ENCODE measurements at regions not wholly inside any gene's neighbourhood (a gene's known extent, or its start where the extent isn't known, plus 50 kb on each side); places are given as distances from the start of the nearest gene placed in this dataset.

DNA sequence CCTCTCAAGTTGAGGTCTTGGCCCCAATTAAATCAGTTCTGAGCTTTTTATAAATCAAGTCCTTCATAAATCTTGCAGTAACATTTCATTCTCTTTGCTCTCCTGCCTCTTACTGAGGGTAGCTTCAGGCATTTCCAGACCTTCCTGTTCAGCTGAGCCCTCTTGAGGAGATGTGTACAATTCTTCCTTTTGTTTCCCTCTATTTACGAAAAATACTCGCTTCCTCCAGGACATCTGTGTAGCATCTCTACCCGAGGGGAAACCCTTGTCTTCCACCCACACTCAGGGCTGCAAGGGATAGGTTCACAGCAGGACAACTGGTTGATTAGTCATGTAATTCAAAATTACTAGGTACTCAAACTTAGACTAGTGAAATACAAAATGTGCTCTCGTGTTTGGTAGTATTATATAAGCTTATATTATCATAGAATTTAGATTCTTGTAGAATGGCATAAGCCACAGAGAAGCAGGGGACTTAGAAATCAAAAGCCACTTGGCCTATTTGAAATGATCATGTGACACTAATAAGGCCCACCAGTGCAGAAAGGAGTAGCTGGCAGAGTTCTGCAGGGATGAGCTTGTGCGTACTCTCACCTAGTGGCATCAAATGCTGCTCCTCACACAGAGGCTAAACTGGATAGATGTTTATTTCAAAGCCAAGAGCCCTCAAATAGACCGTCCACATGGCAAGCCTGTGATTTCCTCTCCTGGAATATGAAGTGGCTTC is 126.7 kb downstream of the GDAP2 start:
- no peak for DNase-seq (ENCODE audit: low spot score in 2 of 2)
- 52% methylated on average over 6 of the region's 6 CpGs for WGBS
- H3K9me3 ChIP-seq, result no peaks in the 10 kb centered on the region
- no peaks in the 10 kb centered on the region for H3K27me3 ChIP-seq
- no peaks in the 10 kb centered on the region for H3K36me3 ChIP-seq
- no peak overlapping the region for H3K4me3 ChIP-seq
- no peak for TF ChIP-seq EP300 (IDR thresholded peaks at IDR 0.05)
- TF ChIP-seq POLR2A (IDR thresholded peaks at IDR 0.05), result no peak
- TF ChIP-seq, protein P1, sequence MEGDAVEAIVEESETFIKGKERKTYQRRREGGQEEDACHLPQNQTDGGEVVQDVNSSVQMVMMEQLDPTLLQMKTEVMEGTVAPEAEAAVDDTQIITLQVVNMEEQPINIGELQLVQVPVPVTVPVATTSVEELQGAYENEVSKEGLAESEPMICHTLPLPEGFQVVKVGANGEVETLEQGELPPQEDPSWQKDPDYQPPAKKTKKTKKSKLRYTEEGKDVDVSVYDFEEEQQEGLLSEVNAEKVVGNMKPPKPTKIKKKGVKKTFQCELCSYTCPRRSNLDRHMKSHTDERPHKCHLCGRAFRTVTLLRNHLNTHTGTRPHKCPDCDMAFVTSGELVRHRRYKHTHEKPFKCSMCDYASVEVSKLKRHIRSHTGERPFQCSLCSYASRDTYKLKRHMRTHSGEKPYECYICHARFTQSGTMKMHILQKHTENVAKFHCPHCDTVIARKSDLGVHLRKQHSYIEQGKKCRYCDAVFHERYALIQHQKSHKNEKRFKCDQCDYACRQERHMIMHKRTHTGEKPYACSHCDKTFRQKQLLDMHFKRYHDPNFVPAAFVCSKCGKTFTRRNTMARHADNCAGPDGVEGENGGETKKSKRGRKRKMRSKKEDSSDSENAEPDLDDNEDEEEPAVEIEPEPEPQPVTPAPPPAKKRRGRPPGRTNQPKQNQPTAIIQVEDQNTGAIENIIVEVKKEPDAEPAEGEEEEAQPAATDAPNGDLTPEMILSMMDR (IDR thresholded peaks at IDR 0.05), result no peak
- no peak for TF ChIP-seq POLR2AphosphoS5 (IDR thresholded peaks at IDR 0.05)
- H3K4me1 ChIP-seq, result no peaks in the 10 kb centered on the region
- H3K27ac ChIP-seq, result no peak overlapping the region

DNA sequence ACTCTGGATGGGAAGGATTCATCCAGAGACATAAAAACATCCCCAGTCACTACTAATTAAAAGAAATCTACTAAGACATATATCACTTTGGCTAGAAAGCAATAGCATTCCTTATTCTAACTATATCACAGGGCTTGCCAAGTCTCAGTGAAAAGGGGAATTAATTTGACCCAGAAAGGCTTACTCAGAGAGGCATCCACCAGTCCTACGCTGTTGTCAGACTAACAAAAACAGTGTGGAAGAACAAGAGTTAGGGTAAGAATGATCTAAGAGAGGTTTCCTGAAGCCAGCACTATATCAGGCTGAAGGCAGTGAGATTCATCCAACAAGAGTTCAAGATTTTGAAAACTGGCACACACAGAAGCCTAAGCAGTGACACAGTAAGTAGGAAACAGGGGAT is 126.1 kb downstream of the GDAP2 start:
- Histone ChIP-seq H3K36me3 (no peaks in the 10 kb centered on the region), H3K27me3 (no peaks in the 10 kb centered on the region), H3K27ac (no peak overlapping the region), H3K4me1 (no peaks in the 10 kb centered on the region), H3K4me3 (no peak overlapping the region), H3K9me3 (no peaks in the 10 kb centered on the region)
- no peak for DNase-seq (ENCODE audit: low spot score in 2 of 2)
- TF ChIP-seq EP300 (IDR thresholded peaks at IDR 0.05), result no peak
- no peak for TF ChIP-seq POLR2AphosphoS5 (IDR thresholded peaks at IDR 0.05)
- TF ChIP-seq, protein P1 (IDR thresholded peaks at IDR 0.05), result no peak
- TF ChIP-seq POLR2A (IDR thresholded peaks at IDR 0.05), result no peak
- 49% methylated on average over 1 of the region's 1 CpG for WGBS

DNA sequence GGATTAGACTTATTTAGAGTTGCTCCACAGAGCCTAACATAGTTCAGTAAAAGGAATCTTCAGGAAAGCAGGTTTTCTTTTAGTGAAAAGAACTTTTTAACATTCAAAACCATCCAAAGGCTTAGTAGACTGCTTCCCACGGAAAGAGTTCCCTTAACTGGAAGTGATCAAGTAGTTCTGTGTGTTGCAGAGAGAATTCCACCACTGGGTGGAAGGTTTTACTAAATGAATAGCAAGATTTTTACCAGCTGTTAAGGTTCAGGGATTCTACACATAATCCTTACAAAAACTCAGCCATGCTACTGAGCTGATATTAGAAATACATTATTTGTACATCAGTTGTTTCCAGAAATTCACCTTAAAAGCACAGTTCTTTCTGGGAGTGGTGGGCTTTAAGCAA is 119.7 kb downstream of the GDAP2 start:
- peaks cover 5% of the 10 kb centered on the region for H3K4me1 ChIP-seq
- no peaks in the 10 kb centered on the region for H3K36me3 ChIP-seq
- no peak for TF ChIP-seq POLR2AphosphoS5 (IDR thresholded peaks at IDR 0.05)
- TF ChIP-seq, protein P1 (IDR thresholded peaks at IDR 0.05), result no peak
- no peak for TF ChIP-seq EP300 (IDR thresholded peaks at IDR 0.05)
- TF ChIP-seq POLR2A (IDR thresholded peaks at IDR 0.05), result no peak
- no peaks in the 10 kb centered on the region for H3K27me3 ChIP-seq
- H3K27ac ChIP-seq, result no peak overlapping the region
- 48% methylated on average over 1 of the region's 1 CpG for WGBS
- DNase-seq (ENCODE audit: low spot score in 2 of 2), result no peak
- H3K9me3 ChIP-seq, result no peaks in the 10 kb centered on the region
- H3K4me3 ChIP-seq, result no peak overlapping the region

DNA sequence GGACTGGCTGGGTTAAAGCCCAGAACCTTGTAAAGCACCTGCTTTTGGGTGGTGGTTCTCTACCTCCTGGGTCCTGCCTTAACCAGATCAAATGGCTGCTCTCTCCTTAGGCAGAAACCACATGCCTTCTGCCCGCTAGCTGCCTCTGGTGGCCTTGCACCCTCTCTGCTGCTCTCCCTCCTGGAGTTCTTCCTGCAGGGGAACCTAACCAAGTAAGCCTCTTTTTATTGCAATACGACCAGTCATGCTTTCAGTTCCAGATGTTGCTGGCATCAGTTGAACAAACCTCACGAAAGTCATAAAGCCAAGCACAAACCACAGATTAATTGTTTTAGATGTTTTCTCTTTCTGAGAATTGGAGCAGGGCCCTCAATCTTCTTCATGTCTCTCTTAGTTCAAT is 118.9 kb downstream of the GDAP2 start:
- WGBS, result 45% methylated on average over 3 of the region's 3 CpGs
- Histone ChIP-seq H3K36me3 (no peaks in the 10 kb centered on the region), H3K9me3 (no peaks in the 10 kb centered on the region), H3K4me1 (peaks cover 12% of the 10 kb centered on the region), H3K27ac (no peak overlapping the region), H3K27me3 (no peaks in the 10 kb centered on the region), H3K4me3 (no peak overlapping the region)
- TF ChIP-seq EP300 (IDR thresholded peaks at IDR 0.05) (no peak), POLR2A (IDR thresholded peaks at IDR 0.05) (no peak), POLR2AphosphoS5 (IDR thresholded peaks at IDR 0.05) (no peak)
- TF ChIP-seq, protein P1 (IDR thresholded peaks at IDR 0.05), result no peak
- no peak for DNase-seq (ENCODE audit: low spot score in 2 of 2)

DNA sequence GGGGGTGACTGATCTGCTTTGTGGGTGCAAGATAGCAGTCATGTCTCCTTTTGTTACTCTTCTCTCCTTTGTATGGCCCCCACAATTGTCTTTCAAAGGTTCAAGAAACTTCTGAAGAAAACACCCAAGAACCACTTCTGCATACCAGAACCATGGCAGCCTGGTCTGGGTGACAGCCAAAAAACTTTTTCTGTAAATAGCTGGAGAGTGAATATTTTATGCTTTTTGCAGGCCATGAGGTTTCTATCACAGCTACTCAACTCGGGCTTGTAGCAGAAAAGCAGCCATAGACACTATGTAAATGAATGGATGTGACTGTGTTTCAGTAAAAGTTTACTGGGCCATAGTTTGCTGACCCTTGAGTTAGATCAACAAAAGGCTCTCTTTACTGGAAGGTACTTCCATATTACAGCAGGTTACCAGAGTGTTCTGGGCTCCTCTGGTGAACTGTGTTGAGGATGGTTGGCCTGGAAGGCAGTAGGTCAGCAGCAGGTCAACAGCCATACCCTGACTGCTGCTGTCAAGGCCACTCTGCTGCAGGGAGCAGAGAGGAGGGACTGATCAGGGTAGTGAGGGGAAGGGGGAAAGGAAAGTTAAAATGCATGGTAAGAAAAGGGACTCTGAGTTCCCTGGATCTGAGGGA is 116.4 kb downstream of the GDAP2 start:
- TF ChIP-seq POLR2AphosphoS5 (IDR thresholded peaks at IDR 0.05), result no peak
- no peak for TF ChIP-seq EP300 (IDR thresholded peaks at IDR 0.05)
- TF ChIP-seq, protein P1 (IDR thresholded peaks at IDR 0.05), result no peak
- no peak for TF ChIP-seq POLR2A (IDR thresholded peaks at IDR 0.05)
- Histone ChIP-seq H3K27me3 (no peaks in the 10 kb centered on the region), H3K4me3 (no peak overlapping the region), H3K27ac (no peak overlapping the region), H3K9me3 (no peaks in the 10 kb centered on the region), H3K36me3 (no peaks in the 10 kb centered on the region), H3K4me1 (peaks cover 12% of the 10 kb centered on the region)
- 73% methylated on average over 1 of the region's 1 CpG for WGBS
- DNase-seq (ENCODE audit: low spot score in 2 of 2), result no peak

Measured in suprapubic skin (tissue), 4 donors.